ENCODE measurements at regions not wholly inside any gene's neighbourhood (a gene's known extent, or its start where the extent isn't known, plus 50 kb on each side); places are given as distances from the start of the nearest gene placed in this dataset.
"Not testable (repeated sequence)": the region's sequence is repeated elsewhere in the genome, so short reads cannot be mapped to it uniquely, and the experiment has no call there.

DNA sequence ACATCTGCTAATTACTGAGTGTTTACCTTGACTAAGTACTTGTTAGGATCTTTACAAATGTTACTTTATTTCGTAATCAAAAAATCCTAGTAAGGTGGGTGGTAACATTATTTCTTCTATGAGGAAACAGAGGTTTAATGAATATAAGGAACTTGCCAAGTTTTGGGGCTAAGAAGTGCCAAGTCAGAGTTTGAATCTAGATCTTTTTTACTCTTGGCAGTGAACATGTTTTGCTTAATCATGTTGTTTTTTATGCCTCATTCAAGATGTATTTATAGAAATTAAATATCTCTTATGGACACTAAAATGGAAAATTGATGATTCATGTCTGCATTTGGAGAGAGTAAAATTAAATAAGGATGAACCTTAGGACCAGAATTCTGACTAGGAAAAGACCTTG, 393.7 kb downstream of the UTRN start:
- DNase-seq (ENCODE audit: low read depth): no peak

DNA sequence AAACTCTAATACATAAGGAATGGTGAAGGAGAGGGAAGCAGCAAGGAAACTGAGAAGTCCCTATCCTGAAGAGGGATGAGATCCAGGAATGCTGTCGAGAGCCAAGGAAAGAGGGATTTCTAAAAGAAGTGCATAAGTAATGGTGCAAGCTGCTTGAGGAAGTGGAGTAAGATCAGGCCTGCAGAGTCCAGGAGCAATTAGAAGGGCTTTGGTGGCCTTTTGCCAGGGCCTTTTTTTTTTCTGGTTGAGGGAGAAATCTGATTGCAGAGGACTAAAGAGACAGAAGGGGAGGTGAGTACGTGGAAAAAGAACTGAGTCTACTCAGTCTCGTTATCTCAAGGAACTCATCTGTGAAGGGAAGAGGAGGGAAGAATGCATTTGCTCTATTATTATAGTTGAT, 396.2 kb downstream of the UTRN start:
- no peak for DNase-seq (ENCODE audit: low read depth)

DNA sequence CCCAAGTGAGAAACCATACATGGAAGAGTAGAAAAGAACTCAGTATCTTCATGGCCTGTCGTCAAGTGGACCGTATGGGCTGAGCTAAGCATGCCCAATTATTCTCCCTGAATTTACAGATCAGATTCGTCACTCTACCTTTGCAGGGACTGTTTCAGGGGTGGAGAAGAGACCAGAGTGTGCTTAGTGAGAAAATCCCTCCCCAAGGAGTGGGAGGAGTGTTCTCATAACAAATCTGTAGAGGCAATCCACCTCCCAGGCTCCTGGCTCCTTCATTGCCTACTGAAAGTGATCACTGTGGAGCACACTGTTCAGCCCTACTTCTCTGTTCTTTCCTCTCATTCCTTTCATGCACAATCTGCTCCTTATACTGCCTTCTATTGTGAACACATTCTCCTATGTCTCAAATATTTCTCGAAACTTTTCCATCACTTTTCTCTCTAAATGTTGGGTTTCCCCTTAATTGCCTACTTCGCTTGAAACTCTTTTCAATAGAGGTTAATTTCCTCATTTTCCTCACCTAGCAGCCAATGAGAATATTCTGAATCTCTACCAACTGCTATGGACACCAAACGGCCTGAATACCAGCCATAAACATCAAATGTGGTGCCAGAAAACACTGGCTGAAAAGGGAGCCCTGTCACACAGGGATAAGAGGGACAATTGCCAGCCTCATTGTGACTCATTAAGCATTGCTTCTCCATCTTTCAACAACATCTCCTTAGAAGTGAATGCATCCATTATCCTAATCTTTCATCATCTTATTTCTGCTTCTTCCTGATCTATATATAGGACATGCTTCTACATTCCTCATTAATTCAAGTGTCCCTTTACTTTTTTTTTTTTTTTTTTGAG, 398.3 kb downstream of the UTRN start:
- DNase-seq (ENCODE audit: low read depth): peak; percentile 43

DNA sequence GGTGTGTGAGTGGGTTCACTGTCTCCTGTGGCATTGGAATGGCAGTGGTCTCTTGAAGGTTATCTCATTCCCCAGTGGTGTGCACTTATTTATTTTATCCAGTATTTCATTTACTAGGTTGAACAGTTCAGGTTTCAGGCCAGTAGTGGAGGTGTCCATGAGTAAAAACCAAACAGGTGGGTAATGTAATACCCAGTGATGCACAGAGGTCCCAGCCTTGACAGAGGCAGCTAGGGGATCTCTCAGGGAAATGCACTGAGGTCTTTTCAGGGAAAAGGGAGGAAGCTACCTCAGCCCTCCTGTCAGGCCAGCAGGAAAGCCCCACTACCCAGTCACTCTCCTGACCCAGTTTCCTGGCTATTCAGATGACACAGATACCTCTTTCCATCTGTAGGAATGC, 403.6 kb downstream of the UTRN start:
- no peak for DNase-seq (ENCODE audit: low read depth)

DNA sequence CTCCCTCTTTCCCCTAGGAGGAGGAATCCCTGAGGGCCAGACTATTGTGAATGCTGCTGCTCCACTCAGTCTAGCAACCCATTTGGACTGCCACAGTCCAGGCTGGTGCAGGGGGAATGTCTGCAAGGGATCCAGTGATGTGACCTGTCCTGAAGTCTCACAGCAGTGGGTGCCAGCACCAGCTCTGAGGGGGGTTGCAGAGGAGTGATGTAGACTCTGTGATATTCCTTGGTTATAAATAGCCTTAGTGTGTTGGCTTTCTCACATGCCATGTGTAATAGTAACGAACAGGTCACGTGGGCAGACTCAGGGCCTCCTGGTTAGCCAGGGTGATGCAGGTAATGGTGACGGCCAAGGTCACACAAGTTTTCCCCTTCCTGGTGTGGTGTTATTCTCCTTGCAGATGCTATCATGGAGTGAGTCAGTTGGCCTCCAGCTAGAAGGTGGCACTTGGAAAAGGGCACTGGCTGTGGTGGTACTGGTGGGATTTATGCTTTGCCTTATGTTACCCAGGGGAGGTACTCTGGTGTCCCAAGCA, 404.4 kb downstream of the UTRN start:
- DNase-seq (ENCODE audit: low read depth): peak; percentile 9

GRCh38 chr6:144690133-144690532, 405.0 kb downstream of the UTRN start:
- no peak for DNase-seq (ENCODE audit: low read depth)

DNA sequence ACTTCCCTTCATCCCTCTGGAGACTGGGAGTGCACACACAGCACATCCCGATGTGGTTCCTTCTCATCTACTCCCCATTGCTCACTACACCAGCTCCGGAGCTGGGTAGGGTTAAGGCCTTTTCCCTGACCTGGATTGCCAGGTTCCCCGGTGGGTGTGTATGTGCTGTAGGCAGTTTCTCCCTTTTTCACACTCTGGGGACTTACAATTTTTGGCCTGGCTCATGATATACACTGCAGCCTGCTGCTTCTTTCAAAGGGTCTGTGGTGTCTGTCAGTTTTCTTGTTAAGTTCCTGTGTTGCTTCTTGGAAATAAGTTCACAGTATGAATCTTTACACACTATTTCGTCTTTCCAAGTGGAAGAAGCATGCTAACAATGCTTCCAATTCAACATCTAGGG, 405.5 kb downstream of the UTRN start:
- no peak for DNase-seq (ENCODE audit: low read depth)

DNA sequence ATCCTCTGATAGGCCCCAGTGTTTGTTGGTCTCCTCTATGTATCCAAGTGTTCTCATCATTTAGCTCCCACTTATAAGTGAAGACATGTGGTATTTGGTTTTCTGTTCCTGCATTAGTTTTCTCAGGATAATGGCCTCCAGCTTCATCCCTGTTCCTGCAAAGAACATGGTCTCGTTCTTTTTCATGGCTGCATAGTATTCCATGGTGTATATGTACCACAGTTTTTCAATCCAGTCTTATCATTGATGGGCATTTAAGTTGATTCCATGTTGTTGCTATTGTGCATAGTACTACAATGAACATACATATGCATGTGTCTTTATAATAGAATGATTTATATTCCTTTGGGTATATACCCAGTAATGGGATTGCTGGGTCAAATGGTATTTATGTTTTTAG, 406.9 kb downstream of the UTRN start:
- DNase-seq (ENCODE audit: low read depth): not testable (repeated sequence)

GRCh38 chr6:144695858-144696533, 410.9 kb downstream of the UTRN start:
- no peak for DNase-seq (ENCODE audit: low read depth)

DNA sequence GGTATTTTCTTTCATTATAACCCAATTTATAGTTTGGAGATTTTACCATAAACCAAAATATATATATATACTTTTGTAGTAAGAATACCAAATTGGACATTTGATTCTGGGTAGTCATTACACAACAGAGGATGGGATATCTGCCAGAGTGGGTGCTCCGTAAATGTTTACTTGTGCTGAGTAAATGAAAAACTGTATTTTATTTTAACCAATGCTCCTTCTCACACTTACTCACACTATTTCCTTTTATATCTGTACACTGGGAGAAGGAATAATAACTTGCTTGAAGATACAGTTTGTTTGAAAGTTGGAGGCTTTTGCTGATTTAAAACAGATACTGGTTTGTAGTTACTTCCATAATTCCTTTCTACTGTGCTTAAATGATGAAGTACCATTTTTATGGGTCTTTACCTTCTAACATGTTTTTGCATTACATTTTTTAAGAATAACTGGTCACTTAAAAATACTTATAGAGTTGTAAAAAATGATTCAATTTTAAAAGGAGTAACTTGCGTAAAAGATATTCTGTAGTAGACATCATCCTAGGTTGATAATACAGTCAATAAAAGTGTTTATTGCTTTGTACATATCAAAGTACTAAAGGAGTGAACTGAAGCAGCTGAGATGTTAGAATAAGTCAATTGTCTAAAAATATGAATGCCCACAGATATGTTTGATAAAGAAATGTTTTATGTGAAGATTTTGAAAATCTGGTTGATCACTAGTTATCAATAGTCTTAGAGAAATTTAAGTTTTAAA, 411.7 kb downstream of the UTRN start:
- no peak for DNase-seq (ENCODE audit: low read depth)

DNA sequence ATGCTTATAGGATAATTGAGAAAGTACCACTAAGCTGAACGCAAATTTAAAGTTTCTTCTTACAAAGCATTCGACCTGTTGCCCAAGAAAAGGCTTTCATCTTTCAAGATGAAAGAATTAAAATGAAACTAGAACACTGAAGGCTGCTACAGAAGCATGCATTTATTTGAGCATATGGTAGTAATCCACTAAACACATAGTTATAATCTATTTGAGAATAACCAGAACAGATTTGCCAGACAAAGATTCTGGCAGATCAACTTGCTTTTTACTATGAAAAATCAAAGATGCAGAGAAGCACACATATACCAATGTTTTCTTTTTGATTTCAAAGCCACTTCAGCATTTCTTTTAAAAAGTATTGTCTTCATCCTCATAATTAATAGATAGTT, 412.2 kb downstream of the UTRN start:
- DNase-seq (ENCODE audit: low read depth): no peak

DNA sequence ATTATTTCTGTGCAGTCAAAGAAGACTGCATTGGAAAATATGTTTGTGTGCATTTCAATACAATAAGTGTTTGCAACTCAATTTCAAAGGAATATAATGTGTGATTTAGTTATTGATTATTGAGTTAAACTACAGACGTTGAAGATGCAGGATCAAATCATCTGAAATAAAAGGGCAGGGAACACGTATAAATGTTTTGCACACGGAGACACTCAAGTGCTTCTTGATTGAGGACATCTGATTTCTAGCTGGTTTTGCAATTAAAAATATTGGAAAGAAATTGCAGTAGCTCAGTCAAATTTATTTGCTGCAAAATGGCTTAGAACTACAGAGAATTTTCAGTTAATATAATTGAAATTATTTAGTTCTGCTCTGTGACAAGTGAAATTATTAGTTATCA, 412.7 kb downstream of the UTRN start:
- no peak for DNase-seq (ENCODE audit: low read depth)

DNA sequence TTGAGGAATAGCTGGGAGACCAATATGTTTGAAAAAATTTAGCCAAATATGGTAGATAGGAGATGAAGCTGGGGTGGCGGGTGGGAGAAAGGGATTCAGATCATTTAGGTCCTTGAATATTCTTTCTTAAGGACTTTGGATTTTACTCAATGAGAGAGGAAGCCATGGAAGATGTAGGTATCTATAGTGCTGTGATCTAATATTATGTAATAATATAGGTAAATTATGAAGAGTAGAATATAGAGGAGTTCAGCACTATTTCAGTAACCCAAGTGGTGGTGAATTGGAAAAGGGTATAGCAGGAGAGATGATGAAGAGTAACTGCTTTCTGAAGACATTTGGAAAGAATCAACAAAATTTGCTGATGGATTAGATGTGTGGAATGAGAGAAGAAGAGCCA, 417.6 kb downstream of the UTRN start:
- no peak for DNase-seq (ENCODE audit: low read depth)

- peak; percentile 94 for DNase-seq (ENCODE audit: low read depth)
These were observed 425.1 kb downstream of the UTRN start for GRCh38 chr6:144710207-144710606.

GRCh38 chr6:144711661-144712060, 426.5 kb downstream of the UTRN start:
- no peak for DNase-seq (ENCODE audit: low read depth)

- peak; percentile 21 for DNase-seq (ENCODE audit: low read depth)
These were observed 427.4 kb downstream of the UTRN start for GRCh38 chr6:144712541-144712940.

DNA sequence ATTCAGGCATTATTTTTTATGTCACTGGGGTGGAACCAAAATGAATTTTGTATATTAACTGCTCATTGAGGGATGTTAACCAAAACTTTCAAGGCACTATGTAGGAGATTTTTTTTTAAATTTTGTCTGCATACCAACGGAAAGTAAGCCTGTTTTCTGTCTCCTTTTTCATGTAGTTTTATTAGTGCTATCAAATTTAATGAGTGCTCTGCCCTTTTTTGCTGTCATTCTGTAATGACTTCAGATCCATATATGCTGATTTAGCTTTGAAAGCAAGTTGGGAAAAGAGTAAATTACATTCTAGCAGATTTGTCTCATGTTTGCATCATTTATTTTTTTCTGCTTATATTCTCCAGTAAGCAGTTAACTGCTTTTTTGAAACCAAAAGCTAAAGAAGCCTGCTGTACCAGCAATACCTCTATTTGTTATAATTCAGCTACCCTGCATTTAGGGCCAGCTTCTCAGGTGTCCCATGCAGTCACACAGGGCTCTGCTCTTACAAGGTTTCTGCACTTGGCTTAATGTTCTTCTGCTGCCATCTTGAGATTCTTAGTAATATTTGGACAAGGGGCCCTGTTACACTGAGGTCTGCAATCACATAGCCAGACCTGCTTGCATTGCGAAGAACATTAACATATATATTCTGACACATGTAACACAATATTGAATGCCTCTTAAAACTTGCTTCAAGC, 429.0 kb downstream of the UTRN start:
- DNase-seq (ENCODE audit: low read depth): no peak

DNA sequence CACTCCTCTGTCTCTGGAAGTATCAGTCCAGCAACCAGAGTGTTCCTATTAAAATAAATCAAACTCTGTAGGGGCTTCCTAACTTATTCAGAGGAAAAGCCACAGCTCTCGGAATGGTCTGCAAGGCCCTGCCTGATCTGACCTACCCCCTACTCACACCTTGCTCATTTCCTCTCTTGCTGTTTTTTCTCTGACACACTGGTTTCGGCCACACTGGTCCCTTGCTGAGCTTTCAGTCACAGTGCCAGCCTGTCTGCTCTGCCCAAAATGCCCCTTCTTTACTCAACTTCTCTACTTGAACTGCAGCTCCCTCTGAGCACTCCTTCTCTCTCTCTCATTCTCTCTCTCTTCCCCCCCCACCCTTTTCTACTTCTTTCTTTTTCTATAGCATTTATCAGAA, 430.2 kb downstream of the UTRN start:
- DNase-seq (ENCODE audit: low read depth): no peak

DNA sequence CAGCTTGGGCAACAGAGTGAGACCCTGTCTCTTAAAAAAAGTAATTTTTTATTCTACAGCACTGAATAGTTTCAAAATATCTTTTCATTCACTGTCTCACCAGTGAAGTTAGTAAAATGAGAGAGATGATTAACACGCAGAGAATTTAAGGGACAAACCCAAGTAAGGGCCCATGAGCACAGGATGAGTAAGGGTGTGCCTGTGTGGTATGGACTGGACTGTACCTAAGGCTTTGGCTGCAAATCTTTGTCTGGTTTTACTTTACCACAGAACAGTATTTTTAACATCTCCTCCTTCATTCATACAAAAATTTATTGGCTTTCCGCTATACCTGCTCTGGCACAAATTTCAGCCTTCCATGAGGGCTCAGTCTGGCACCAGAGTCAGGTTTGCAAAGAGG, 433.3 kb downstream of the UTRN start:
- DNase-seq (ENCODE audit: low read depth): peak; percentile 69

- DNase-seq (ENCODE audit: low read depth): no peak
These were observed 436.1 kb downstream of the UTRN start for GRCh38 chr6:144721232-144721631.

DNA sequence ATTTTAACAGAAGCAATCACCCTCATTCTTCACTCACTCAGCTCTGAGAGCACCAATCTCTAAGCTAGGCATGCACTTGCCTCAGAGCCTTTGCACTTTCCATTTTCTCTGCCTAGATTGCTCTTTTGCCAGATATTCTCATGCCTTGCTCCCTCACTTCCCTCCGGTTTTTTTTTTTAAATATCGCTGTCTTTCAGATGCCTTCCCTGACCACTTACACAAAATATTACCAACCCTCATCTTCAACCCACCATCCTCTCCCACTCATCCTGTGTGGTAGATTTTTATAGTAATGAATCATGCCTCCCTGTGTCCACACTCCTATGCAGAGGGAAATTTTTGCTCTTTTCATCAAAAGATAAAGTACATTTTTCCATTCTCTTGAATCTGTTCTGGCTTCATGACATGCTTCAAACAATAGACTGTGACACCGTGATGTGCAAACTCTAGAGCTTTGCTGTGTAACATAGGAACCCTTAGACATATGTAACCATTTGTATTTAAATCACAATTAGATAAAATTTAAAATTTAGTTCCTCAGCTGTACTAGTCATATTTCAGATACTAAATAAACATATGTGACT, 437.1 kb downstream of the UTRN start:
- DNase-seq (ENCODE audit: low read depth): peak; percentile 64

Data from RPMI7951 (cell line).